AG08396 (cell line): ENCODE measurements at regions not wholly inside any gene's neighbourhood (a gene's known extent, or its start where the extent isn't known, plus 50 kb on each side); places are given as distances from the start of the nearest gene placed in this dataset.

Experiments used
- DNase-seq: peaks from one replicate; pipeline ENCODE4 v3.0.0; 2012; ENCODE audit warnings: low spot score, mixed read lengths

GRCh38 chr4:134019657-134020056, 181.9 kb downstream of the PABPC4L start:
- DNase-seq = no peak

- DNase-seq = no peak
Measured at GRCh38 chr4:134018846-134019245, 182.7 kb downstream of the PABPC4L start.

GRCh38 chr4:134001057-134001456, 200.5 kb downstream of the PABPC4L start:
- DNase-seq = no peak

- no peak for DNase-seq
Measured at GRCh38 chr4:133997436-133997835, 204.2 kb downstream of the PABPC4L start.

GRCh38 chr4:133996431-133997121, 205.0 kb downstream of the PABPC4L start:
- DNase-seq = no peak

- no peak for DNase-seq
Measured at GRCh38 chr4:133995243-133995960, 206.2 kb downstream of the PABPC4L start.

- DNase-seq = peak; percentile 3
Measured at GRCh38 chr4:133982533-133983224, 218.9 kb downstream of the PABPC4L start.

- DNase-seq = no peak
Measured at GRCh38 chr4:133981327-133981726, 220.3 kb downstream of the PABPC4L start.

- DNase-seq = no peak
Measured at GRCh38 chr4:133972586-133972985, 229.0 kb downstream of the PABPC4L start.

GRCh38 chr4:133969202-133969848, 232.3 kb downstream of the PABPC4L start:
- no peak for DNase-seq

GRCh38 chr4:133968174-133968573, 233.4 kb downstream of the PABPC4L start:
- no peak for DNase-seq

- no peak for DNase-seq
Measured at GRCh38 chr4:133960975-133961374, 240.6 kb downstream of the PABPC4L start.

GRCh38 chr4:133943081-133943480, 258.5 kb downstream of the PABPC4L start:
- no peak for DNase-seq

- DNase-seq = no peak
Measured at GRCh38 chr4:133938061-133938460, 263.5 kb downstream of the PABPC4L start.

- no peak for DNase-seq
Measured at GRCh38 chr4:133929531-133930239, 271.9 kb downstream of the PABPC4L start.

- no peak for DNase-seq
Measured at GRCh38 chr4:133921280-133922195, 280.1 kb downstream of the PABPC4L start.

GRCh38 chr4:133920236-133920635, 281.4 kb downstream of the PABPC4L start:
- no peak for DNase-seq

GRCh38 chr4:133910165-133910564, 291.4 kb downstream of the PABPC4L start:
- no peak for DNase-seq

GRCh38 chr4:133903029-133903428, 298.6 kb downstream of the PABPC4L start:
- DNase-seq = no peak

- DNase-seq = no peak
Measured at GRCh38 chr4:133891011-133891410, 310.6 kb downstream of the PABPC4L start.

GRCh38 chr4:133887723-133888122, 313.9 kb downstream of the PABPC4L start:
- DNase-seq = no peak
